Sigmoid colon (tissue), 6 donors: ENCODE measurements at regions not wholly inside any gene's neighbourhood (a gene's known extent, or its start where the extent isn't known, plus 50 kb on each side); places are given as distances from the start of the nearest gene placed in this dataset.

Experiments used
- DNase-seq: peaks from one replicate; pipeline ENCODE4 v3.0.0-alpha.2; 2019
- H3K27ac ChIP-seq, 4 donors: fragments of 200-600 bp; sonication (generic); one replicate each; pipeline ENCODE4 v1.5.1; 2016 to 2019; ENCODE audit warnings: mild to moderate bottlenecking in 1 of 4
- H3K27me3 ChIP-seq, 3 donors: fragments of 200-600 bp; sonication (generic); one replicate each; pipeline ENCODE4 v1.5.1; 2019; ENCODE audit warnings: mild to moderate bottlenecking in 1 of 3
- H3K36me3 ChIP-seq, 4 donors: fragments of 200-600 bp; sonication (generic); one replicate each; pipeline ENCODE4 v1.5.1; 2016 to 2019
- H3K4me1 ChIP-seq, 4 donors: fragments of 200-600 bp; sonication (generic); one replicate each; pipeline ENCODE4 v1.5.1; 2017 to 2019
- H3K4me3 ChIP-seq, 4 donors: fragments of 200-600 bp; sonication (generic); one replicate each; pipeline ENCODE4 v1.5.1; 2017 to 2019; ENCODE audit warnings: mild to moderate bottlenecking in 2 of 4, moderate library complexity in 1 of 4
- H3K9me3 ChIP-seq, 4 donors: fragments of 200-600 bp in 3 of 4; sonication (generic) in 3 of 4; one replicate each; pipeline versions ENCODE4 v1.5.1 to v1.6.1; 2013 to 2019
- CTCF ChIP-seq, 4 experiments: fragments of 450-650 bp in 3 of 4; fragments of 200-600 bp in 1 of 4; IDR thresholded peaks; one replicate each; pipeline ENCODE4 v1.5.1; 2016 to 2019; ENCODE audit warnings: antibody characterized with exemption in 4 of 4, mild to moderate bottlenecking in 3 of 4, moderate library complexity in 2 of 4
- EP300 ChIP-seq, 4 donors: sonication (generic); formaldehyde crosslinking; IDR thresholded peaks; one replicate each; pipeline ENCODE4 v1.6.1; 2017; ENCODE audit warnings: antibody characterized with exemption in 4 of 4
- POLR2A ChIP-seq, 2 donors: fragments of 450-650 bp; IDR thresholded peaks; one replicate each; pipeline ENCODE4 v1.6.1; 2016; ENCODE audit warnings: antibody characterized with exemption in 2 of 2, mild to moderate bottlenecking in 2 of 2, moderate library complexity in 2 of 2
- POLR2AphosphoS5 ChIP-seq, 4 donors: sonication (generic); formaldehyde crosslinking; IDR thresholded peaks; one replicate each; pipeline ENCODE4 v1.6.1; 2017; ENCODE audit warnings: antibody characterized with exemption in 4 of 4
- WGBS, 2 donors: extraction: QIAGEN DNeasy Blood & Tissue Kit; methylation state at CpG; one replicate each; pipeline ENCODE4 v1.1.7; 2013; 5-methylcytosine and 5-hydroxymethylcytosine counted together
- intact Hi-C: fragments of 100-400 bp; cut with DNase I; formaldehyde crosslinking; loops from one replicate; pipeline ENCODE4 v1.15.1; 2023
- donor health status: healthy with polysubstance abuse.
- donor health status: healthy.

- intact Hi-C loops: no loop called here
- TF ChIP-seq EP300 (IDR thresholded peaks at IDR 0.05): no peak
- no peak for TF ChIP-seq POLR2AphosphoS5 (IDR thresholded peaks at IDR 0.05)
- no peak for TF ChIP-seq POLR2A (IDR thresholded peaks at IDR 0.05)
- TF ChIP-seq CTCF (IDR thresholded peaks at IDR 0.05): no peak
- Histone ChIP-seq H3K36me3 (no peaks in the 10 kb centered on the region), H3K4me3 (no peak overlapping the region), H3K27me3 (no peaks in the 10 kb centered on the region), H3K9me3 (no peaks in the 10 kb centered on the region), H3K27ac (no peak overlapping the region), H3K4me1 (no peaks in the 10 kb centered on the region)
- 14 to 61% methylated on average over 3 of the region's 3 CpGs for WGBS, 2 donors
- no peak for DNase-seq
Observed at GRCh38 chr2:58638256-58638805, 397.2 kb upstream of the FANCL start.

- Histone ChIP-seq H3K4me1 (no peaks in the 10 kb centered on the region), H3K9me3 (no peaks in the 10 kb centered on the region), H3K36me3 (no peaks in the 10 kb centered on the region), H3K4me3 (no peak overlapping the region), H3K27ac (no peak overlapping the region), H3K27me3 (no peaks in the 10 kb centered on the region)
- DNase-seq: no peak
- TF ChIP-seq EP300 (IDR thresholded peaks at IDR 0.05) (no peak), CTCF (IDR thresholded peaks at IDR 0.05) (no peak), POLR2AphosphoS5 (IDR thresholded peaks at IDR 0.05) (no peak), POLR2A (IDR thresholded peaks at IDR 0.05) (no peak)
- 94% methylated on average over 4 of the region's 4 CpGs for WGBS, 2 donors
- intact Hi-C loops: no loop called here
Observed at GRCh38 chr2:58636872-58637271, 395.7 kb upstream of the FANCL start.

GRCh38 chr2:58635801-58636375 is 394.8 kb upstream of the FANCL start:
- TF ChIP-seq CTCF (IDR thresholded peaks at IDR 0.05) (no peak), POLR2AphosphoS5 (IDR thresholded peaks at IDR 0.05) (no peak), POLR2A (IDR thresholded peaks at IDR 0.05) (no peak), EP300 (IDR thresholded peaks at IDR 0.05) (no peak)

DNA sequence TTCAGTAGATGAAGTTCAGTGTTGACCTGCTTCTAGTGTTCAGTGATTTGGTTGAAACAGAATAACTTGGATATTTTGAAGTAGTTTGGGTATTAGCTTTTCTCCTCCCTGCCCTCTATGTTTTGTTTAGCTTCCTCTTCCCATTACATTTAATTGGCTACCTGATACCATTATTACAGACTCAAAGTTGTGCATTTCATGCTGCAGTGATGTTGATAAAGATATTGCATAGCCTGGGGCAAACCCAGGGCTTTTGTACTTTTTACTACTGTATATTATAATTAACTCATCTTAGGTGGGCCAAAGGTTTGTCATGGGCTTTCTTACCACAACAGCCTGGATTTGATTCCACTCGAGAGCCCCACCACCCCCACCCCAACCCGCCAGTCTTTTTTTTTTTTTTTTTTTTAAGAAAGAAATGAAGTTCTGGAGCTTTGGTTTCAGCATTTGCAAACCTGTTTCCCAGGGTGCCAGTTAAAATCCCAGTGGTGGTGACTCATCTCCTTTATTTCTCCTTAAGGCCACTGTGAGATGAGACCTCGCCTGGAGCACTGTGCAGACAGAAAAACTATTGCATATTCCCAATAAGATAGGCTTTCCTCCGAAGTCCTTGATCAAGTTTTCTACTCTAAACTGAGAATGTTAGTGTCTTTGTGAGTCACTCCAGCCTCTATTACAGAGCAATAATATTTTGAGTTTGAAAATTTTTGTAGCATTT is 393.7 kb upstream of the FANCL start:
- no peak for DNase-seq
- H3K4me1 ChIP-seq: no peaks in the 10 kb centered on the region
- WGBS, 2 donors: 85 to 86% methylated on average over 4 of the region's 4 CpGs
- no peaks in the 10 kb centered on the region for H3K9me3 ChIP-seq
- TF ChIP-seq EP300 (IDR thresholded peaks at IDR 0.05) (no peak), POLR2AphosphoS5 (IDR thresholded peaks at IDR 0.05) (no peak), CTCF (IDR thresholded peaks at IDR 0.05) (no peak), POLR2A (IDR thresholded peaks at IDR 0.05) (no peak)
- H3K27me3 ChIP-seq: no peaks in the 10 kb centered on the region
- H3K36me3 ChIP-seq: no peaks in the 10 kb centered on the region
- no peak overlapping the region for H3K27ac ChIP-seq
- H3K4me3 ChIP-seq: no peak overlapping the region
- intact Hi-C loops: no loop called here

More at GRCh38 chr2:58635801-58636375, 394.8 kb upstream of the FANCL start:
- Histone ChIP-seq H3K36me3 (no peaks in the 10 kb centered on the region), H3K4me1 (no peaks in the 10 kb centered on the region), H3K9me3 (no peaks in the 10 kb centered on the region), H3K27ac (no peak overlapping the region), H3K27me3 (no peaks in the 10 kb centered on the region), H3K4me3 (no peak overlapping the region)
- 82 to 86% methylated on average over 5 of the region's 5 CpGs for WGBS, 2 donors
- intact Hi-C loops: no loop called here
- DNase-seq: no peak
